ENCODE measurements at regions not wholly inside any gene's neighbourhood (a gene's known extent, or its start where the extent isn't known, plus 50 kb on each side); places are given as distances from the start of the nearest gene placed in this dataset.

- no peak for DNase-seq (ENCODE audit: low read depth in 2 of 2)
Observed at GRCh38 chr13:43984292-43984691, 104.6 kb downstream of the LACC1 start.

GRCh38 chr13:43985422-43986072 is 105.8 kb downstream of the LACC1 start:
- DNase-seq (ENCODE audit: low read depth in 2 of 2): no peak

- no peak for DNase-seq (ENCODE audit: low read depth in 2 of 2)
Observed at GRCh38 chr13:43986421-43986981, 106.8 kb downstream of the LACC1 start.

GRCh38 chr13:43988302-43988701 is 108.6 kb downstream of the LACC1 start:
- no peak for DNase-seq (ENCODE audit: low read depth in 2 of 2)

GRCh38 chr13:43990021-43990420 is 110.3 kb downstream of the LACC1 start:
- no peak for DNase-seq (ENCODE audit: low read depth in 2 of 2)

- no peak for DNase-seq (ENCODE audit: low read depth in 2 of 2)
Observed at GRCh38 chr13:43990829-43991228, 111.1 kb downstream of the LACC1 start.

GRCh38 chr13:43991773-43992201 is 112.1 kb downstream of the LACC1 start:
- DNase-seq (ENCODE audit: low read depth in 2 of 2): no peak

GRCh38 chr13:43992211-43992610 is 112.5 kb downstream of the LACC1 start:
- DNase-seq (ENCODE audit: low read depth in 2 of 2): no peak

- DNase-seq (ENCODE audit: low read depth in 2 of 2): no peak
Observed at GRCh38 chr13:43994999-43995859, 115.5 kb downstream of the LACC1 start.

GRCh38 chr13:43996221-43996620 is 116.5 kb downstream of the LACC1 start:
- no peak for DNase-seq (ENCODE audit: low read depth in 2 of 2)

GRCh38 chr13:44003481-44003880 is 123.8 kb downstream of the LACC1 start:
- no peak for DNase-seq (ENCODE audit: low read depth in 2 of 2)

GRCh38 chr13:44004878-44005277 is 125.2 kb downstream of the LACC1 start:
- DNase-seq (ENCODE audit: low read depth in 2 of 2): no peak

GRCh38 chr13:44007451-44007850 is 127.7 kb downstream of the LACC1 start:
- no peak for DNase-seq (ENCODE audit: low read depth in 2 of 2)

- no peak for DNase-seq (ENCODE audit: low read depth in 2 of 2)
Observed at GRCh38 chr13:44011036-44011435, 131.3 kb downstream of the LACC1 start.

- no peak for DNase-seq (ENCODE audit: low read depth in 2 of 2)
Observed at GRCh38 chr13:44012910-44013757, 133.4 kb downstream of the LACC1 start.

- no peak for DNase-seq (ENCODE audit: low read depth in 2 of 2)
Observed at GRCh38 chr13:44013758-44014291, 134.1 kb downstream of the LACC1 start.

- DNase-seq (ENCODE audit: low read depth in 2 of 2): no peak
Observed at GRCh38 chr13:44014501-44014900, 134.8 kb downstream of the LACC1 start.

- no peak for DNase-seq (ENCODE audit: low read depth in 2 of 2)
Observed at GRCh38 chr13:44015118-44015517, 135.4 kb downstream of the LACC1 start.

- no peak for DNase-seq (ENCODE audit: low read depth in 2 of 2)
Observed at GRCh38 chr13:44015811-44016210, 136.1 kb downstream of the LACC1 start.

GRCh38 chr13:44017756-44018309 is 138.1 kb downstream of the LACC1 start:
- DNase-seq (ENCODE audit: low read depth in 2 of 2): no peak

GRCh38 chr13:44019651-44020050 is 139.9 kb downstream of the LACC1 start:
- no peak for DNase-seq (ENCODE audit: low read depth in 2 of 2)
